HG03045 (cell line): ENCODE measurements at regions not wholly inside any gene's neighbourhood (a gene's known extent, or its start where the extent isn't known, plus 50 kb on each side); places are given as distances from the start of the nearest gene placed in this dataset.
"Not testable (repeated sequence)": the region's sequence is repeated elsewhere in the genome, so short reads cannot be mapped to it uniquely, and the experiment has no call there.

Experiments used
- ATAC-seq: cut with Tn5 transposase; IDR thresholded peaks from one replicate; pipeline ENCODE4 v1.9.1; 2021; ENCODE audit warnings: mild to moderate bottlenecking, moderate library complexity; ENCODE audit not compliant: unreplicated experiment

DNA sequence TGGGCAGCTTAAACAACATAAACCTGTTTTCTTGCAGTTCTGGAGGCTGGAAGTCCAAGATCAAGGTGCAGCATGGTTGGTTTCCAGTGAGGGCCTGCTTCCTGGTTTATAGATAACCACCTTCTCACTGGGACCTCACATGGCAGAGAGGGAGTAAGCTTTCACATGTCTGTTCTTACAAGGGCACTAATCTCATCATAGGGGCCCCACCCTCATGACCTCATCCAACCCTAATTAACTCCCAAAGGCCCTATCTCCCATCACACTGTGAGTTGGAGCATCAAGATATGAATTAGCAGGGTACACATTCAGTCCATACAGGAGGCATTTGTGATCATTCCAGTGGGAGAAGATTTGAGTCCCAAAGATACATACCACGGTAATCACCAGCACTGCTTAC, 50.5 kb upstream of the GRIN2A start:
- no peak for ATAC-seq

DNA sequence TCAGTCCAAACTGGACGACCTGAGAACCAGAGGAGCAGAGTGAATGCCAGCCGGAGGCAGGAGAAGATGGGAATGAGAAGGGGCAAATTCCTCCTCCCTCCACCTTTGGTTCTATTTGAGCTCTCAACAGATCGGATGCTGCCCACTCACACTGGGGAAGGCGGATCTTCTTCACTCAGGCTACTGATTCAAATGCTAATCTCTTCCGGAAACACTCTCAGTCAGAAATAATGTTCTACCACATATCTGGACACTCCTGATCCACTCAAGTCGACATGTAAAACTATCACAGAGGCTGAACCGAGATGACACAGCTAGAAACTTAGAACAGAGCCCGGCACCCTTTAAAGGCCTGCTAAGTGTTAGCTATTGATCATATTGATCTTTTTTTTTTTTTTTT, 57.4 kb upstream of the GRIN2A start:
- ATAC-seq: no peak

DNA sequence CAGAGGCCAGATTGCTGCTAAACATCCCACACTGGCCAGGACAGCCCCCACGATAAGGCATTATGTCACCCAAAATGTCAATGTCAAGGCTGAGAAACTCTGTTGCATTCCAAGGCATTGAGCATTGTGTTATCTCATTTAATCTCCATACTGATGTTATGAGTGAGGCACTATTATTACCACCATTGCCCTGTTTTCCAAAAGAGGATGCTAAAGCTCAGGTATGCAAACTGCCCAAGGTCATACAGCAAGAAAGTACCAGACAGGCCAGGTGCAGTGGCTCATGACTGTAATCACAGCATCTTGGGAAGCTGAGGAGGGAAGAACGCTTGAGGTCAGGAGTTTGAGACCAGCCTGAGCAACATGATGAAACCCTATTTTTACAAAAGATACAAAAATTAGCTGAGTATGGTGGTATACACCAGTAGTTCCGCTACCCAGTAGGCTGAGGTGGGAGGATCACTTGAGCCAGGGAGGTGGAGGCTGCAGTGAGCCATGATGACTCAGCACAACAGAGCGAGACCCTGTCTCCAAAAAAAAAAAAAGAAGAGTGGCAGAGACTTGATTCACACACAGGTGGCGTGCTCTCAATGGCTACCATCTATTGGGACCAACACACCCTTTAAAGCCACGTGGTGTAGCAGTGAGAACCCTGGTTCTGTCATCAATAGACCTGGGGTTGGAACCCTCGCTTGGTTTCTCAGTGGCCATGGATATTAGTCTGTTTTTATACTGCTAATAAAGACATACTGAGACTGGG, 58.8 kb upstream of the GRIN2A start:
- no peak for ATAC-seq

DNA sequence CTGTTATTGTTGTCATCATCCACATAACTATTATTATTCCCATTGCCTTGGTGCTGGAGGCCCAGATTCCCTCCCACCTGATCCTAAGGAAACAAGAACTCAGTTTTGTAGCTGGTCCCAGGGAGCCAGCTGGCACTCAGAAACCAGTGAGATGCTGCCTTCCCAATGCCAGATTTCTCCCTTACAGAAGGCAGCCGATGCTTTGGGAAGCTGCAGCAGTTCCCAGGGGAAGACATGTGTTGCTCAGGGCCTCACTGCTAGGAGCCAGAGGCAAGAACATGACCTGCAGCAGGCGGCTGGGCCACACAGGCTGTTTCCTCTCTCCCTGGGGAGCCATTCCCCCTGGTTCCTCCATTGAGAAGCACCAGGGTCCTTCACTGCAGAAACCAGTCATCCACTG, 59.9 kb upstream of the GRIN2A start:
- ATAC-seq: no peak

DNA sequence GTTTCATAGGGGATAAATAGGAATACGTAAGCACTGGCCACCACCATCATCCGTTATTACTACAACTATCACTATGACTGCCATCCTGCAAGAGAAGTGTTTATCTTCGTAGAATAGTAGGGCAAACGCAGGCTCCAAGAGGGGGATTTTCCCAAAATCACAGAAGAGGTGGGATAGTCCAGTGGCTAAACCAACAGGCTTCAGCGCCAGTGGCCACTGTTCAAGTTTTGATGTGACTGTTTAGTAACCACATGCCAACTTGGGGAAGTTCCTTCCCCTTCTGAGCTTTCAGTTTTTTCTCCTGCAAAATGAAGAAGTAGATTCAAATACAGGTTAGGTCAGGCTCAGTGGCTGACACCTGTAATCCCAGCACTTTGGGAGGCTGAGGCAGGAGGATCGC, 60.7 kb upstream of the GRIN2A start:
- ATAC-seq: no peak

DNA sequence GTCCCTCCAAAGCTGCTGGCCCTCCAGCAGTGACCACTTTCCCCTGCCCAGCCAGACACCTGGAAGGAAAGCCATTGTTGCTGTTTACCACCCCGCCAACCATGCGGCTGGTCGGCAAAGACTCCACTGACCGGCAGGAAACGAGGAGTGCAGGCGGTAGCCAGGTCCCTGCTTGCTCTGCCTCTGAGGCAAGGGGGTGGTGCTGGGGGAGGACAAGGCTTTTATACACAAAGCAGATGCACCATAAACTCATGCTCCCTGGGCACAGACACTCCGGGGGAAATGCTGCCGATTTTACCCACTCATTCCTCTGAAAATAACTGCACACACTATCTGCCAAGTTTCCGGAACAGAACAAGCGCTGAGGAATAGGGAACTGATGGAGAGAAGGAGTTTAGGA, 62.8 kb upstream of the GRIN2A start:
- no peak for ATAC-seq

DNA sequence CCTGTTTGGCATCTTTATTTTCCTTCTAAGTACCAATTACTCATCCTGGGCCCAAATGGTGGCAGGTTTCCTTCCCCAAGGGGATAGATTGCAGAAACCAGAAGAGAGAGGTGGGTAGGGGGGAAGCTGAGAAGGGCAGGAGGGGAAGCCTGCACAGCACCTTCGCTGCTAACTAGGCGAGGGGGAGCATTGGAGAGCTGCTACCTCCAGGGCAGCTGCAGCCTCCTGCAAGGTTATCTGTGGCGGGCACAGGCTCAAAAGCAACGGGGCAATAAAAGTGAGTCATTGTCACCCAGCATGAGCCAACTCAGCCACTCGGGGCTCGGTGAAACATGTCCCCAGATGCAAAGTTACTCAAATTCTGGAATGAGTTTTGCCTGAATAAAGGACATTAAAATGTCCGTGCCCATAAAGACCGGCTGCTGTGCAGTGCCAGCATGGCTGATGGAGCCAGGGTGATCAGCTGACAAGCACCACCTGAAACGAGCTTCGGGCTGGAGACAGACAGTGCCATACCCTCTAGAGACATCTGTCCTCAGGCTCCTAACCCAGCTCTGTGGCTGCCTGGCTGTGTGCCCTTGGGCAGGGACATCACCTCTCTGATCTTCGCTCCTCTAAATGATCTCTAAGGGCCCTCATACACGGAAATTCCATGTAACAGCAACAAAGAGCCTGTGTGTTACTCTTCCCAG, 68.1 kb upstream of the GRIN2A start:
- ATAC-seq: no peak

DNA sequence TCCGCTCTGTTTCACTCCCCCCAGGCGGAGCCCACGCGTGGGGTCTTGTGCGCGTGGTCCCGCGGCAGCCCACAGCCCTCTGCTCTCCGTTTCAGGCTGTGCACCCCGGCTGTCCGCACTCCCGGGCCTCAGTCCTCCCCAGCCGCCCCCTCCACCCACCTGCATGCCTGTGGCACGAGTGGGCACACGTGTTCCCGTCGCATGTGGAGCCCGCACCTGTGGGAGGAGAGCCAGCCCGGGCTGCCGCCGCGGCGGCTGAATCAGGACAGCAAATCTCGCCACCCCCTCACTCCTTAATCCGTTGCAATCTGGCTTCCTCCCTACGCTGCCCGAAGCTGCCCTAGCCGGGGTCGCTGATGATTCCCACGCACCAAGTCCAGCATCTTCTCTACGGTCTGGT, 69.9 kb upstream of the GRIN2A start:
- no peak for ATAC-seq

DNA sequence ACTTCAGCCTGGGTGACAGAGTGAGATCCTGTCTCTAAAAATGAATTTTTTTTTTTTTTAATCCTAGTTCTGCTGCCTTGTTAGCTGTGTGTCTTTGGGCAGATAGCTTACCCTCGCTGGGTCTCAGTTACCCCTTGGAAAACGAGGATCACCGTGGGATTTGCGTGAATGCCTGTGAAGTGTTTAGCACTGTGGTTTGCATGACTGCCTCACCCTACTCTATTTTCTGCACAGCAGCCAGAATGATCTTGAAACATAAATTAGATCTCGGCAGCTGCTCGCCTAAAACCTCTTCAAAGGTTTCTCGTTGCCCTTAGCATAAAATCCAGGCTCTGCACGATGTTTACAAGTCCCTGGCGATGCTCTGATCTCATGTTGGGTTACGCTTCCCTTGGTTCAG, 71.2 kb upstream of the GRIN2A start:
- no peak for ATAC-seq

DNA sequence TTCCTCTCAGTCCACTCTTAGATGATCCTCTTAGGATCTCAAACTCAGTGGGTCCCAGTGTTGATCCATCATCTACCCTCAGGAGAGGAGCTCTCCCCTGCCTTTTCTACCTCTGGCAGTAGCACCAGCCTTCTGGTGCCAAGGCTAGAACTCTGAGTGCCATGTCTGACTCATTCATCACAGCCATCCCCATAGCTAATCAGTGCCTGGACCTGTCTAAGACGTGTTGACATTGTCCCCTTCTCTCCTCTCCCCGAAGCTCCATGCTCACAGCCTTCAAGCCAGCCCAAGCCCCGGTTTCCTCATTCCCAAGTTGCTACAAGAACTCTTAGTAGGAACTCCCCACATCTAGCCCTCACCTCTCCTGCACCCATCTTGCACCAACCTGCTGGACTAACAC, 73.5 kb upstream of the GRIN2A start:
- ATAC-seq: no peak

DNA sequence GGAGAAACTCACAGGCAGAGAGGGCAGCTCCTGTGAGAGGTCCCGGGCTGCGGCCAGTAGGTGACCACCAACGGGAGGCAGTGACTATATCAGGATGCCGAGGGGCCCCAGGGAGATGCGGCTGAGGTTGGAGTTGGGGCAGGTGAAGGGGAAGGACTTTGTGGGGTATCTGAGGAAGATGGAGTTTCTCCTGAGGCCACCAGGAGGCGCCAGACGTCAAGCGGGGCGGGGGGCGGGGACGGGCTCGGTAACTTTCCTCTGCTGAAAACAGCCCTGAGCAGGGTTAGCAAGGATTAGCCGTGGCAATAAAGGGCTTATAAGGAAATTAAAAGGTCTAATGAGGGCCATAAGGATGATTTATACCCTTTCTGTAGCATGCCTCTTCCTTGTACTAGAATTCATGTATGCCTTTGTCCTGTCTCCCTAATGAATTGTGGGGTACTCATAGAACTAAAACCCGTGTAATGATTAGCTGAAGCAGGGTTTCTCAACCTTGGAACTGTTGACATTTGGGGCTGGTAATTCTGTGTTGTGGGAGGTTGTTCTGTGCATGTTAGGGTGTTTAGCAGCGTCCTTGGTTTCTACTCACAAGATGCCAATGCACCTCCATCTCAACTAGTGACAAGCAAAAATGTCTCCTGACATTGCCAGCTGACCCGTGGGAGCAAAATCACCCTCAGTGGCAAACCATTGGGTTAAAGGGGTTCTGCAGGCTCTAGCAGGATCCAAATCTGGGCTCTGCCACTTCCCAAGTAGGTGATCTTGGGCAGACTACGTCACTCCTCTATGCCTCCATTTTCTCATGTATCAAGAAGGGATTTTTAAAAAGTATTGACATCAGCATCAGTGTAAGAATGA, 74.8 kb upstream of the GRIN2A start:
- ATAC-seq: no peak

DNA sequence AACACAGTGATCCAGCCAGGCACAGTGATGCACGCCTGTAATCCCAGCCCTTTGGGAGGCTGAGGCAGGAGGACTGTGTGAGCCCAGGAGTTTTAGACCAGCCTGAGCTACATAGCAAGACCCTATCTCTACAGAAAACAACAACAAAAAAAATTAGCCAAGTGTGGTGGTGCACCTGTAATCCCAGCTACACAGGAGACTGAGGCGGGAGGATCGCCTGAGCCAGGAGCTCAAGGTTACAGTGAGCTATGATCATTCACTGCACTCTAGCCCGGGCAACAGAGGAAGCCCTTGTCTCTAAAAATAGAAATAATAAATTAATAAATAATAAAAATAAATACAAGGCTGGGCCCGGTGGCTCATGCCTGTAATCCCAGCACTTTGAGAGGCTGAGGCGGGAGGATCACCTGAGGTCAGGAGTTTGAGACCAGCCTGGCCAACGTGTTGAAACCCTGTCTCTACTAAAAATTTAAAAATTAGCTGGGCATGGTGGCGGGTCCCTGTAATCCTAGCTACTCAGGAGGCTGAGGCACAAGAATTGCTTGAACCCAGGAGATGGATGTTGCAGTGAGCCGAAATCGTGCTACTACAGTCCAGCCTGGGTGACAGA, 75.5 kb upstream of the GRIN2A start:
- not testable (repeated sequence) for ATAC-seq

DNA sequence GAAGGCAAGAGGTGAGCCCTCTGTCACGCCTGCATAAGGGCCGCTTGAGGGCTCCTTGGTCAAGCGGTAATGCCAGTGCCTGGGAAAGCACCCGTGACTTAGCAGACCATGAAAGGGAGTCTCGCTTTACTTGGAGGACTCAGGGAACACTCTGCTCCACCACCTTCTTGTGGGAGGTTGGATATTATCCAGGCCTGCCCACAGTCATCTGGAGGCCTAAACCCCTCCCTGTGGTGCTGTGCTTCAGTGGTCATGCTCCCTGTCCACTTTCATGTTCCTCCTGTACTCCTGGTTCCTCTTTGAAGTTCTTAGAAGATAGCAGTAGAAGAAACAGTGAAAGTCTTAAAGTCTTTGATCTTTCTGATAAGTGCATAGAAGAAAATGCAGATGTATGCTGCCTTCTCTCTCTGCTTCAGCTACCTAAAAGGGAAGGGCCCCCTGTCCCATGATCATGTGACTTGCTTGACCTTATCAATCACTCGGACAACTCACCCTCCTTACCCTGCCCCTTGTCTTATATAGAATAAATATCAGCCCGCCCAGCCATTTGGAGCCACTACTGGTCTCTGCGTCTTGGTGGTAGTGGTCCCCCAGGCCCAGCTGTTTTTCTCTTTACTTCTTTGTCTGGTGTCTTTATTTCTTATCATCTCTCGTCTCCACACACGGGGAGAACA, 76.8 kb upstream of the GRIN2A start:
- not testable (repeated sequence) for ATAC-seq

DNA sequence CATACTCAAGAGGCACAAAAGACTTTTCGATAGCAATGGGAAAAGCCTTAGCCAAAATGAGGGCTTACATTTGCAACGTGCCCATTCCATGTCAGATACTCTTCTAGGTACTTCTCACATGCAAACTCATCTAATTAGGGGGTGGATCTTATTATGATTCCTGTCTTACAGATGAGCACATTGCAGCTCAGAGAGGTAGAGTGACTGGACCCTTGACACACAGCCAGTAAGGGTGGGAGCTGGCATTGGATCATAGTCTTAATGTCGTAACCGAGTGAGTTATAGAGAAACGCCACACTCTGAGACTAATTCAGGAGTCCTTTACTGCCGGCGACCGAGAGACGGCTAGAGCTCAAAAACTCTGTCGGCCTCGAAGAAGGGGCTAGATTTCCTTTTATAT, 78.8 kb upstream of the GRIN2A start:
- no peak for ATAC-seq

DNA sequence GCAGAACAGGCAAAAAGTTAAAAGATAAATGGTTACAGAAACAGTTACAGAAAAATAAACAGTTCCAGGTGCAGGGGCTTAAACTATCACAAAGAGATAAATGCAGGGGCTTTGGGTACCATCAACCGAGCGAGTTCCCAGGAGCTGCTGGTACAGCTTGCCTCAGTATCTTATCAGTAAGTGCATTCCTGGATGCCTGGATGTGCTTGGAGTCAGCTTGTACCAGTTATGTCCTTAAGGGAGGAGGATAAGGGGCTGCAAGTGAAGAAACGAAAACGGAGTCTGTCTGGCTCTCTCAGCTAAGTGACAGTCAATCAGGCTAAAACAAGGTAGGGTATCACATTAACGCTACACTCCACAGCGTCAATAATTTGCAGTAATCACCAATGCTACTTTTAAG, 79.3 kb upstream of the GRIN2A start:
- ATAC-seq: not testable (repeated sequence)

DNA sequence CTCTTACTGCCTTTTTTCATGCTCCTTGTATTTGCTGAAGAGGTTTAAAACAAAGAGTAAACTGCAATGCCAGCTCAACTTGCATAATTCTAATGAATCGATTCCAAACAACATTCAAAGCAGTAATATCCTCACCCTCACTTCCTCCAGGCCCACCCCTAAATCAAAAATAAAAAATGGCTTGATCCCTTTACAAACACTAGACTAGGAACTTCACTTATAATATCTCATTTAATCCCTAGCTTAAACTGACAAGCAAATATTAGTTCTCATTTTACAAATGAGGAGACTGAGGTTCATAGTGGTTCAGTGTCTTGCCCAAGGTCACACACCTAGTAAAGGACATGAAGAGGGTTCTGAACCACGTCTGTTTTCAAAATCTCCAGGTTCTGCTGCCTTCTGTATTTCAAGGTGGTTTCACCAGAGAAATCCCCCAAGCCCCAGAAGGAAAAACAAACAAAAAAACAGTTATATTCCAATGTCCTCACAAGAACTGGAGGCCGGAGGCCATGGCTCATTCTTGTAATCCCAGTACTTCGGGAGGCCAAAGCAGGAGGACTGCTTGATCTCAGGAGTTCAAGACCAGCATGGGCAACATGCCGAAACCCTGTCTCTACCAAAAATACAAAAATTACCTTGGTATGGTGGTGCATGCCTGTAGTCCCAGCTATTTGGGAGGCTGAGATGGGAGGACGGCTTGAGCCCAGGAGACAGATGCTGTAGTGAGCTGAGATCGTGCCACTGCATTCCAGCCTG, 80.3 kb upstream of the GRIN2A start:
- no peak for ATAC-seq

DNA sequence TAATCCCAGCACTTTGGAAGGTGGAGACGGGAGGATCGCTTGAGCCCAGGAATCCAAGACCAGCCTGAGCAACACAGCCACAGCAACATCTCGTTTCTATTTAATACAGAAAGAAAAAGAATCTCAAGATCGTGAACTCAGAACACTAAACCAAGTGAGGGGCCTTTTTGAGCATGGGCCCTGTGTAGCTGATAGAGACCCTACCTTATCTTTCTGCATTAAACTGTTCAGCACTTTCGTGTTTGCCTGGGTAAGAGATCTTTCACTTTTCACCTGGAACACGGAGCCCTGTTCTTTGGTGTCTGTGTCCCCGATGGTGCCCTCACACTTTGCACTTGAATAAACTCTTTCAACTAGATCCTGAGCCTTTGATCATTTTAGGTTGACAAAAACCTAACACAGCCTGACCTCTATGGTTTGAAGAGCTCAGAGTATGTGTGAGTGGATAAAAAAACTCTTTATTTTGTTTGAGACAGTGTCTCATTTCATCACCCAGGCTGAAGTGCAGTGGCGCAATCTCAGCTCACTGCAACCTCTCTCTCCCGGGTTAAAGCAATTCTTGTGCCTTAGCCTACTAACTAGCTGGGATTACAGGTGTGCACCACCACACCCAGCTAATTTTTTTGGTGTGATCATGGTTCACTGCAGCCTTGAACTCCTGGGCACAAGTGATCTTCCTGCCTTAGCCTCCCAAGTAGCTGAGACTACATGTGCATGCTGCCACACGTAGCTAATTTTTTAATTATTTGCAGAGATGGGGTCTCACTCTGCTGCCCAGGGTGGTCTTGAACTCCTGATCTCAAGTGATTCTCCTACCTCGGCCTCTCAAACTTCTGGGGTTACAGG, 83.8 kb upstream of the GRIN2A start:
- ATAC-seq: no peak

DNA sequence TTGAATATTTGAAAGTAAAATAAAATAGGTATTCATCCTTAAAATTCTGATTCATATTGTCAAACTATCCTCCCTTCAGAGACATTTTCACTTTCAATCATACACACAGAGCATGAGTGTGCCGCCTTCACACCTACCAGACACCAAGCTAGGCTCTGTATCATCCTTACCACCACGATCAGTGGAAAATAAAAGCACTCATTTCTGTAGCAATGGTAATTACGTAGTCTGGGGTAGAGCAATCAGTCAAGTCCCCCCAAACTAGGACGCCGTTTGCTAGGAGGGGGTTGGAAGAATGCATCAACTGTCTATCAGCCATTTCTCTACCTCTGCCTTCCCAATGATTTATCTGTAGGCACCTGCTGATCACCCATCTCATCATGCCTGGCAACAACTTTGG, 84.6 kb upstream of the GRIN2A start:
- ATAC-seq: no peak

DNA sequence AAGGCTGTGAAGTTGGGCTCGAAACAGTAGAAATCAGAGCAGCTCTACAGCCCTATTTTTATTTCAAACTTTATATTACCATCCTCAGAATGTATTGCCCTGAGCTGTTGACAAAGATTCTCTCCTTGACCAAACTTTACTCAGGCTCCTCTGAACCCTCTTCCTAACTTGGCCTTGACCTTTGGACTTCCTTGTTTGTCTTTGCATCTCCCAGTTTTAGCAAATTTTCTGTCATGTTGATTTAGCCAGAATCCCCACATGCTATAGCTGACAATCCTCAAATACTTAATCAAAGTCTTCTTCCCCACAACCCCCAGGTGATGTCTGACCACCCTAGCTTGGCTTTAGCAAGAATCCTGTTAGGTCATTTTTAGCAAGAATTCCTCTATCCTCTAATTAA, 87.4 kb upstream of the GRIN2A start:
- no peak for ATAC-seq
